K562 (cell line): ENCODE measurements at regions not wholly inside any gene's neighbourhood (a gene's known extent, or its start where the extent isn't known, plus 50 kb on each side); places are given as distances from the start of the nearest gene placed in this dataset.

Source experiments
- ATAC-seq: fragments of 200-7000 bp; cut with Tn5 transposase; 3 replicates; pipeline ENCODE4 v1.9.1; 2020; ENCODE audit warnings: moderate library complexity
- BruUV-seq: library from RNA; stranded (reverse); fragments of 400-500 nt; replicated peaks from 2 replicates; lab custom pipeline; 2021; lab: Mats Ljungman, UMichigan
- CTCF ChIA-PET: fragments of 300-600 bp; formaldehyde crosslinking; extraction: SDS; loops from one replicate; lab custom pipeline; 2021; ENCODE audit warnings: low intra/inter-chr PET ratio; lab: Yijun Ruan, JAX
- POLR2A ChIA-PET: fragments of 300-600, 350-650 bp; sonication (Branson Sonifier 250); formaldehyde crosslinking; extraction: SDS; loops from one replicate; lab custom pipeline; 2021; ENCODE audit warnings: antibody characterized with exemption, inconsistent platforms; lab: Yijun Ruan, JAX
- DNase-seq, 4 experiments: peaks; one replicate each; pipeline versions ENCODE4 v3.0.0 to v3.0.0-alpha.2; 2011 to 2018; ENCODE audit warnings: low spot score in 3 of 4, mixed read lengths in 3 of 4; ENCODE audit errors: extremely low read depth in 1 of 4
- FAIRE-seq: peaks from 2 replicates; lab custom pipeline; 2011; peaks lifted over from hg19 to GRCh38; lab: Jason Lieb, UNC
- H2AFZ ChIP-seq: 2 replicates; pipeline ENCODE4 v1.6.0; 2011; ENCODE audit warnings: low read depth, low read length, control low read depth, inconsistent platforms
- H3K27ac ChIP-seq: fragments of 200-600 bp; 3 replicates; pipeline ENCODE4 v1.8.0; 2011; ENCODE audit warnings: low read depth, mild to moderate bottlenecking, control low read depth, inconsistent platforms, low read length, moderate library complexity, mixed read lengths; ENCODE audit errors: extremely low read depth
- H3K27me3 ChIP-seq, 2 experiments: fragments of 300-600 bp in 1 of 2; 2 replicates in 1 of 2; 3 replicates in 1 of 2; pipeline versions ENCODE4 v1.6.0 to v1.8.0; 2011; ENCODE audit warnings: inconsistent platforms in 2 of 2, low read length in 2 of 2, mild to moderate bottlenecking in 1 of 2, mixed read lengths in 1 of 2, moderate library complexity in 1 of 2; ENCODE audit not compliant: control insufficient read depth in 2 of 2, insufficient read depth in 2 of 2
- H3K36me3 ChIP-seq: fragments of 300-600 bp; 3 replicates; pipeline ENCODE4 v1.8.0; 2011; ENCODE audit warnings: mild to moderate bottlenecking, low read length, inconsistent platforms; ENCODE audit not compliant: control insufficient read depth, insufficient read depth
- H3K4me1 ChIP-seq, 2 experiments: fragments of 200-600 bp in 1 of 2; replicated peaks in 1 of 2; 2 replicates in 1 of 2; 3 replicates in 1 of 2; pipeline versions ENCODE4 v1.5.1 to v1.8.0; 2011; ENCODE audit warnings: inconsistent platforms in 2 of 2, low read length in 2 of 2, mild to moderate bottlenecking in 1 of 2, mixed read lengths in 1 of 2, moderate library complexity in 1 of 2; ENCODE audit not compliant: control insufficient read depth in 2 of 2, insufficient read depth in 2 of 2
- H3K4me2 ChIP-seq: 2 replicates; pipeline ENCODE4 v1.6.1; 2011; ENCODE audit warnings: low read length, control low read depth, inconsistent platforms, mixed read lengths; ENCODE audit not compliant: insufficient read depth
- H3K4me3 ChIP-seq: fragments of 200-600 bp; sonication (generic), shearing (Covaris generic); 2 replicates; pipeline ENCODE4 v1.5.1; 2016; ENCODE audit warnings: control low read depth, inconsistent platforms
- H3K79me2 ChIP-seq: fragments of 200-600 bp; 3 replicates; pipeline ENCODE4 v1.8.0; 2011; ENCODE audit warnings: low read length, inconsistent platforms; ENCODE audit not compliant: control insufficient read depth, insufficient read depth
- H3K9ac ChIP-seq, 2 experiments: 2 replicates each; pipeline versions ENCODE4 v1.6.0 to v1.6.1; 2011; ENCODE audit warnings: low read depth in 2 of 2, low read length in 2 of 2, control low read depth in 1 of 2, inconsistent platforms in 1 of 2, mild to moderate bottlenecking in 1 of 2, mixed read lengths in 1 of 2; ENCODE audit not compliant: insufficient read depth in 1 of 2
- H3K9me1 ChIP-seq: one replicate; pipeline ENCODE4 v1.6.0; 2011; ENCODE audit warnings: inconsistent platforms, mild to moderate bottlenecking, low read length, moderate library complexity; ENCODE audit not compliant: control insufficient read depth, insufficient read depth
- H3K9me3 ChIP-seq: replicated peaks from 2 replicates; pipeline ENCODE4 v1.5.1; 2011; ENCODE audit warnings: low read depth, low read length, inconsistent platforms; ENCODE audit not compliant: control insufficient read depth, insufficient read depth
- H4K20me1 ChIP-seq: replicated peaks from 2 replicates; pipeline ENCODE4 v1.6.1; 2011; ENCODE audit warnings: low read length, inconsistent platforms, mixed read lengths; ENCODE audit not compliant: control insufficient read depth, insufficient read depth
- CHD2 ChIP-seq: IDR thresholded peaks from 2 replicates; pipeline ENCODE4 v1.6.1; 2011; ENCODE audit warnings: low read depth, low read length
- CSDE1 ChIP-seq, 2 experiments: fragments of 450-650 bp; IDR thresholded peaks; 2 replicates each; pipeline ENCODE4 v1.6.1; 2016; ENCODE audit warnings: mild to moderate bottlenecking in 1 of 2
- DMBX1 ChIP-seq: fragments of 250-450 bp; sonication (Bioruptor Pico); IDR thresholded peaks from 2 replicates; pipeline ENCODE4 v1.8.0; 2022; ENCODE audit warnings: inconsistent platforms, mild to moderate bottlenecking, moderate library complexity, borderline replicate concordance
- E2F8 ChIP-seq: fragments of 450-650 bp; IDR thresholded peaks from 2 replicates; pipeline ENCODE4 v1.7.1; 2018; ENCODE audit warnings: mild to moderate bottlenecking, low read depth; ENCODE audit not compliant: partially characterized antibody
- ETS2 ChIP-seq: IDR thresholded peaks from 2 replicates; pipeline ENCODE4 v1.6.1; 2016; ENCODE audit warnings: borderline replicate concordance, missing genetic modification characterization, mild to moderate bottlenecking, moderate library complexity, missing compliant biosample characterization; ENCODE audit not compliant: poor library complexity, severe bottlenecking
- GATAD2B ChIP-seq: fragments of 450-650 bp; IDR thresholded peaks from 2 replicates; pipeline ENCODE4 v1.6.1; 2017; ENCODE audit warnings: mild to moderate bottlenecking, borderline replicate concordance
- HMGN3 ChIP-seq: IDR thresholded peaks from 2 replicates; pipeline ENCODE4 v1.6.1; 2011; ENCODE audit warnings: borderline replicate concordance, low read depth, mild to moderate bottlenecking, mixed read lengths, low read length; ENCODE audit not compliant: insufficient read length; ENCODE audit errors: extremely low read depth
- PHB2 ChIP-seq: fragments of 450-650 bp; IDR thresholded peaks from 2 replicates; pipeline ENCODE4 v1.6.1; 2017; ENCODE audit warnings: low read depth
- PHF20 ChIP-seq: fragments of 450-650 bp; IDR thresholded peaks from 2 replicates; pipeline ENCODE4 v1.6.1; 2018; ENCODE audit not compliant: partially characterized antibody
- PHTF2 ChIP-seq: fragments of 250-450 bp; sonication (Bioruptor Pico); IDR thresholded peaks from 2 replicates; pipeline ENCODE4 v1.5.0; 2021; ENCODE audit warnings: mild to moderate bottlenecking
- POLR3G ChIP-seq: IDR thresholded peaks from 2 replicates; pipeline ENCODE4 v1.6.1; 2011; ENCODE audit not compliant: insufficient read length, insufficient replicate concordance; ENCODE audit errors: extremely low read depth
- ZNF253 ChIP-seq: fragments of 250-450 bp; sonication (Bioruptor Pico); conservative IDR thresholded peaks from 2 replicates; pipeline ENCODE4 v1.6.1; 2021; ENCODE audit warnings: mild to moderate bottlenecking
- ZNF282 ChIP-seq: sonication (generic); formaldehyde crosslinking; IDR thresholded peaks from 2 replicates; pipeline ENCODE4 v1.8.1; 2023; ENCODE audit warnings: missing genetic modification reagents
- WGBS: fragments of 100-300 bp; shearing (Covaris generic); methylation state at CpG from one replicate; pipeline ENCODE4 v1.1.6; 2016; ENCODE audit warnings: low coverage, mixed read lengths; ENCODE audit not compliant: insufficient coverage; ENCODE audit errors: missing lambda C conversion rate; 5-methylcytosine and 5-hydroxymethylcytosine counted together
- in situ Hi-C: fragments of 300-500 bp; cut with MboI; formaldehyde crosslinking; loops from 4 replicates; pipeline ENCODE4 v1.15.0; 2018; ENCODE audit warnings: inconsistent platforms, mixed read lengths
- intact Hi-C: fragments of 100-400 bp; cut with micrococcal nuclease; formaldehyde crosslinking; loops from 2 replicates; pipeline ENCODE4 v1.14.2; 2022
- TF ChIP-seq, protein P1 (sequence below): fragments of 250-450 bp; sonication (Bioruptor Pico); IDR thresholded peaks from 2 replicates; pipeline ENCODE4 v1.8.0; 2021; ENCODE audit warnings: moderate library complexity, mild to moderate bottlenecking, inconsistent platforms

- Histone ChIP-seq H3K27ac (no peak overlapping the region), H3K4me2 (no peak overlapping the region), H3K4me3 (no peak overlapping the region), H3K79me2 (no peaks in the 10 kb centered on the region), H2AFZ (no peak overlapping the region), H3K4me1 (no peaks in the 10 kb centered on the region), H3K9me3 (no peaks in the 10 kb centered on the region), H3K27me3 (no peaks in the 10 kb centered on the region), H3K9ac (no peak overlapping the region), H4K20me1 (no peaks in the 10 kb centered on the region), H3K36me3 (no peaks in the 10 kb centered on the region), H3K9me1 (no peaks in the 10 kb centered on the region)
- no peak for TF ChIP-seq PHB2
- no peak for TF ChIP-seq CSDE1 (IDR thresholded peaks at IDR 0.05)
- CTCF ChIA-PET = no interaction called here
- WGBS = 0% methylated on average over 3 of the region's 5 CpGs
- intact Hi-C loops (no loop called here), in situ Hi-C loops (no loop called here)
- no TSS peak for BruUV-seq
- ATAC-seq (no peak), FAIRE-seq (no peak), DNase-seq (no peak)
- POLR2A ChIA-PET = no interaction called here
Measured at GRCh38 chr14:98170575-98170974, 1101.4 kb downstream of the BCL11B start.

- FAIRE-seq (no peak), DNase-seq (no peak), ATAC-seq (no peak)
- WGBS = 0% methylated on average over 2 of the region's 3 CpGs
- H3K9me1 ChIP-seq = no peaks in the 10 kb centered on the region
- no peak overlapping the region for H3K27ac ChIP-seq
- in situ Hi-C loops (no loop called here), intact Hi-C loops (no loop called here)
- H3K4me1 ChIP-seq = no peaks in the 10 kb centered on the region
- no peak overlapping the region for H3K4me3 ChIP-seq
- no peaks in the 10 kb centered on the region for H3K27me3 ChIP-seq
- no peaks in the 10 kb centered on the region for H3K36me3 ChIP-seq
- no peaks in the 10 kb centered on the region for H3K9me3 ChIP-seq
- no peak overlapping the region for H2AFZ ChIP-seq
- no peak overlapping the region for H3K4me2 ChIP-seq
- H3K9ac ChIP-seq = no peak overlapping the region
- H4K20me1 ChIP-seq = no peaks in the 10 kb centered on the region
- POLR2A ChIA-PET = no interaction called here
- no TSS peak for BruUV-seq
- CTCF ChIA-PET = no interaction called here
- no peaks in the 10 kb centered on the region for H3K79me2 ChIP-seq
- no peak for TF ChIP-seq GATAD2B
- no peak for TF ChIP-seq ZNF253 (CRISPR knock-in tag)
- no peak for TF ChIP-seq PHF20
- TF ChIP-seq, protein P1, sequence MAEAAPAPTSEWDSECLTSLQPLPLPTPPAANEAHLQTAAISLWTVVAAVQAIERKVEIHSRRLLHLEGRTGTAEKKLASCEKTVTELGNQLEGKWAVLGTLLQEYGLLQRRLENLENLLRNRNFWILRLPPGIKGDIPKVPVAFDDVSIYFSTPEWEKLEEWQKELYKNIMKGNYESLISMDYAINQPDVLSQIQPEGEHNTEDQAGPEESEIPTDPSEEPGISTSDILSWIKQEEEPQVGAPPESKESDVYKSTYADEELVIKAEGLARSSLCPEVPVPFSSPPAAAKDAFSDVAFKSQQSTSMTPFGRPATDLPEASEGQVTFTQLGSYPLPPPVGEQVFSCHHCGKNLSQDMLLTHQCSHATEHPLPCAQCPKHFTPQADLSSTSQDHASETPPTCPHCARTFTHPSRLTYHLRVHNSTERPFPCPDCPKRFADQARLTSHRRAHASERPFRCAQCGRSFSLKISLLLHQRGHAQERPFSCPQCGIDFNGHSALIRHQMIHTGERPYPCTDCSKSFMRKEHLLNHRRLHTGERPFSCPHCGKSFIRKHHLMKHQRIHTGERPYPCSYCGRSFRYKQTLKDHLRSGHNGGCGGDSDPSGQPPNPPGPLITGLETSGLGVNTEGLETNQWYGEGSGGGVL = no peak
- no peak for TF ChIP-seq ZNF282 (CRISPR knock-in tag)
- no peak for TF ChIP-seq PHTF2 (CRISPR knock-in tag)
- no peak for TF ChIP-seq CHD2
- no peak for TF ChIP-seq ETS2 (tag)
- TF ChIP-seq POLR3G = no peak
- TF ChIP-seq E2F8 = no peak
- no peak for TF ChIP-seq DMBX1 (CRISPR knock-in tag)
- no peak for TF ChIP-seq HMGN3
Measured at GRCh38 chr14:98171654-98172053, 1100.3 kb downstream of the BCL11B start.
